HUES48 (cell line): ENCODE measurements at regions not wholly inside any gene's neighbourhood (a gene's known extent, or its start where the extent isn't known, plus 50 kb on each side); places are given as distances from the start of the nearest gene placed in this dataset.

Experiments
- H3K27ac ChIP-seq: one replicate; pipeline ENCODE4 v1.7.0; 2013; ENCODE audit warnings: low read depth, low read length, inconsistent platforms
- H3K27me3 ChIP-seq: 2 replicates; pipeline ENCODE4 v1.6.1; 2013; ENCODE audit warnings: mild to moderate bottlenecking, low read length; ENCODE audit not compliant: control insufficient read depth, insufficient read depth
- H3K36me3 ChIP-seq: 2 replicates; pipeline ENCODE4 v1.6.1; 2013; ENCODE audit warnings: low read length; ENCODE audit not compliant: control insufficient read depth, insufficient read depth
- H3K4me1 ChIP-seq: 2 replicates; pipeline ENCODE4 v1.6.1; 2013; ENCODE audit warnings: mild to moderate bottlenecking, low read length; ENCODE audit not compliant: control insufficient read depth, insufficient read depth
- H3K4me3 ChIP-seq: 2 replicates; pipeline ENCODE4 v1.5.1; 2013; ENCODE audit warnings: mild to moderate bottlenecking, low read depth, low read length
- H3K9ac ChIP-seq: 2 replicates; pipeline ENCODE4 v1.6.1; 2013; ENCODE audit warnings: mild to moderate bottlenecking, low read depth, low read length, moderate library complexity
- H3K9me3 ChIP-seq: 2 replicates; pipeline ENCODE4 v1.6.1; 2013; ENCODE audit warnings: low read length; ENCODE audit not compliant: control insufficient read depth, insufficient read depth

- H3K36me3 ChIP-seq, result no peaks in the 10 kb centered on the region
- no peaks in the 10 kb centered on the region for H3K27me3 ChIP-seq
- no peaks in the 10 kb centered on the region for H3K4me1 ChIP-seq
- no peak overlapping the region for H3K9ac ChIP-seq
- H3K4me3 ChIP-seq, result no peak overlapping the region
- no peaks in the 10 kb centered on the region for H3K9me3 ChIP-seq
- no peak overlapping the region for H3K27ac ChIP-seq
These were observed 146.7 kb downstream of the CARTPT start for GRCh38 chr5:71865665-71866320.

- no peaks in the 10 kb centered on the region for H3K36me3 ChIP-seq
- no peaks in the 10 kb centered on the region for H3K27me3 ChIP-seq
- no peak overlapping the region for H3K4me3 ChIP-seq
- no peaks in the 10 kb centered on the region for H3K9me3 ChIP-seq
- H3K9ac ChIP-seq, result no peak overlapping the region
- no peak overlapping the region for H3K27ac ChIP-seq
- no peaks in the 10 kb centered on the region for H3K4me1 ChIP-seq
These were observed 153.3 kb downstream of the CARTPT start for GRCh38 chr5:71872311-71872864.

- Histone ChIP-seq H3K4me1 (no peaks in the 10 kb centered on the region), H3K4me3 (no peak overlapping the region), H3K36me3 (no peaks in the 10 kb centered on the region), H3K9ac (no peak overlapping the region), H3K27ac (no peak overlapping the region), H3K9me3 (no peaks in the 10 kb centered on the region), H3K27me3 (no peaks in the 10 kb centered on the region)
These were observed 154.1 kb downstream of the CARTPT start for GRCh38 chr5:71873191-71873591.

- H3K4me3 ChIP-seq, result no peak overlapping the region
- no peaks in the 10 kb centered on the region for H3K4me1 ChIP-seq
- H3K36me3 ChIP-seq, result no peaks in the 10 kb centered on the region
- no peaks in the 10 kb centered on the region for H3K9me3 ChIP-seq
- no peaks in the 10 kb centered on the region for H3K27me3 ChIP-seq
- H3K27ac ChIP-seq, result no peak overlapping the region
- H3K9ac ChIP-seq, result no peak overlapping the region
These were observed 155.4 kb downstream of the CARTPT start for GRCh38 chr5:71874521-71874920.

GRCh38 chr5:71877511-71877910 is 158.4 kb downstream of the CARTPT start:
- Histone ChIP-seq H3K27me3 (no peaks in the 10 kb centered on the region), H3K4me3 (no peak overlapping the region), H3K9ac (no peak overlapping the region), H3K36me3 (no peaks in the 10 kb centered on the region), H3K4me1 (no peaks in the 10 kb centered on the region), H3K27ac (no peak overlapping the region), H3K9me3 (no peaks in the 10 kb centered on the region)

- H3K4me1 ChIP-seq, result no peaks in the 10 kb centered on the region
- no peak overlapping the region for H3K9ac ChIP-seq
- no peaks in the 10 kb centered on the region for H3K9me3 ChIP-seq
- no peaks in the 10 kb centered on the region for H3K27me3 ChIP-seq
- no peaks in the 10 kb centered on the region for H3K36me3 ChIP-seq
- no peak overlapping the region for H3K27ac ChIP-seq
- no peak overlapping the region for H3K4me3 ChIP-seq
These were observed 161.5 kb downstream of the CARTPT start for GRCh38 chr5:71880536-71880935.

- Histone ChIP-seq H3K27me3 (no peaks in the 10 kb centered on the region), H3K9ac (no peak overlapping the region), H3K4me3 (no peak overlapping the region), H3K9me3 (peaks cover 6% of the 10 kb centered on the region; the same call in 1 of the 2 replicates), H3K27ac (no peak overlapping the region), H3K4me1 (no peaks in the 10 kb centered on the region), H3K36me3 (no peaks in the 10 kb centered on the region)
These were observed 164.0 kb downstream of the CARTPT start for GRCh38 chr5:71882826-71883741.

GRCh38 chr5:71883742-71884103 is 164.6 kb downstream of the CARTPT start:
- Histone ChIP-seq H3K9ac (no peak overlapping the region), H3K27me3 (no peaks in the 10 kb centered on the region), H3K27ac (no peak overlapping the region), H3K4me3 (no peak overlapping the region), H3K4me1 (no peaks in the 10 kb centered on the region), H3K36me3 (no peaks in the 10 kb centered on the region), H3K9me3 (peaks cover 6% of the 10 kb centered on the region; the same call in 1 of the 2 replicates)

- Histone ChIP-seq H3K27ac (no peak overlapping the region), H3K36me3 (no peaks in the 10 kb centered on the region), H3K9ac (no peak overlapping the region), H3K9me3 (peaks cover 6% of the 10 kb centered on the region; the same call in 1 of the 2 replicates), H3K4me1 (no peaks in the 10 kb centered on the region), H3K4me3 (no peak overlapping the region), H3K27me3 (no peaks in the 10 kb centered on the region)
These were observed 165.9 kb downstream of the CARTPT start for GRCh38 chr5:71884926-71885325.

- Histone ChIP-seq H3K9me3 (peaks cover 6% of the 10 kb centered on the region; the same call in 1 of the 2 replicates), H3K27ac (no peak overlapping the region), H3K27me3 (no peaks in the 10 kb centered on the region), H3K9ac (no peak overlapping the region), H3K36me3 (no peaks in the 10 kb centered on the region), H3K4me1 (no peaks in the 10 kb centered on the region), H3K4me3 (no peak overlapping the region)
These were observed 167.3 kb downstream of the CARTPT start for GRCh38 chr5:71886406-71886805.

GRCh38 chr5:71887680-71888079 is 168.6 kb downstream of the CARTPT start:
- H3K27me3 ChIP-seq, result no peaks in the 10 kb centered on the region
- H3K4me3 ChIP-seq, result peak overlapping the region; percentile 26; the same call in 1 of the 2 replicates
- H3K36me3 ChIP-seq, result no peaks in the 10 kb centered on the region
- no peak overlapping the region; the same call in 1 of the 2 replicates for H3K9ac ChIP-seq
- peaks cover 6% of the 10 kb centered on the region; the same call in 1 of the 2 replicates for H3K9me3 ChIP-seq
- no peaks in the 10 kb centered on the region for H3K4me1 ChIP-seq
- H3K27ac ChIP-seq, result no peak overlapping the region
